GM23248 (cell line): ENCODE measurements at regions not wholly inside any gene's neighbourhood (a gene's known extent, or its start where the extent isn't known, plus 50 kb on each side); places are given as distances from the start of the nearest gene placed in this dataset.

ENCODE experiments used
- DNase-seq: peaks from one replicate; pipeline ENCODE4 v3.0.0-alpha.2; 2015
- H2AFZ ChIP-seq: fragments of 200-600 bp; sonication (generic); 2 replicates; pipeline ENCODE4 v1.6.1; 2016; ENCODE audit warnings: antibody characterized with exemption
- H3F3A ChIP-seq: fragments of 200-600 bp; sonication (generic); 2 replicates; pipeline ENCODE4 v1.6.1; 2016; ENCODE audit warnings: mild to moderate bottlenecking, antibody characterized with exemption, mixed run types; ENCODE audit not compliant: insufficient read depth
- H3K27ac ChIP-seq: fragments of 200-600 bp; sonication (generic); 2 replicates; pipeline ENCODE4 v1.5.1; 2016; ENCODE audit warnings: mild to moderate bottlenecking
- H3K27me3 ChIP-seq: fragments of 200-600 bp; sonication (generic); replicated peaks from 2 replicates; pipeline ENCODE4 v1.6.1; 2016; ENCODE audit warnings: mild to moderate bottlenecking; ENCODE audit not compliant: insufficient read depth
- H3K36me3 ChIP-seq: fragments of 200-600 bp; sonication (generic); 2 replicates; pipeline ENCODE4 v1.6.1; 2016; ENCODE audit warnings: low read depth, mild to moderate bottlenecking
- H3K4me1 ChIP-seq: fragments of 200-600 bp; sonication (generic); 2 replicates; pipeline ENCODE4 v1.6.1; 2016; ENCODE audit warnings: mild to moderate bottlenecking; ENCODE audit not compliant: insufficient read depth
- H3K4me2 ChIP-seq: fragments of 200-600 bp; sonication (generic); one replicate; pipeline ENCODE4 v1.6.1; 2016; ENCODE audit warnings: mild to moderate bottlenecking; ENCODE audit not compliant: unreplicated experiment
- H3K4me3 ChIP-seq: fragments of 200-600 bp; sonication (generic); 2 replicates; pipeline ENCODE4 v1.5.1; 2016; ENCODE audit warnings: mild to moderate bottlenecking
- H3K79me2 ChIP-seq: fragments of 200-600 bp; sonication (generic); 2 replicates; pipeline ENCODE4 v1.6.1; 2016; ENCODE audit warnings: mild to moderate bottlenecking; ENCODE audit not compliant: insufficient read depth
- H3K9ac ChIP-seq: fragments of 200-600 bp; sonication (generic); 2 replicates; pipeline ENCODE4 v1.6.1; 2016; ENCODE audit warnings: mild to moderate bottlenecking
- H3K9me2 ChIP-seq: fragments of 200-600 bp; sonication (generic); 2 replicates; pipeline ENCODE4 v1.6.1; 2016; ENCODE audit warnings: mixed run types, mild to moderate bottlenecking, moderate library complexity; ENCODE audit not compliant: insufficient read depth
- H3K9me3 ChIP-seq: fragments of 200-600 bp; sonication (generic); one replicate; pipeline ENCODE4 v1.6.1; 2017; ENCODE audit warnings: low read depth
- H4K20me1 ChIP-seq: fragments of 200-600 bp; sonication (generic); 2 replicates; pipeline ENCODE4 v1.6.0; 2016; ENCODE audit not compliant: insufficient read depth
- EZH2 ChIP-seq: fragments of 200-600 bp; sonication (generic); IDR thresholded peaks from 2 replicates; pipeline ENCODE4 v1.6.1; 2018; ENCODE audit warnings: antibody characterized with exemption, mild to moderate bottlenecking; ENCODE audit not compliant: insufficient read depth, poor library complexity, severe bottlenecking
- EZH2phosphoT487 ChIP-seq: fragments of 200-600 bp; sonication (generic); IDR thresholded peaks from 2 replicates; pipeline ENCODE4 v1.6.1; 2018; ENCODE audit warnings: antibody characterized with exemption, moderate library complexity, mild to moderate bottlenecking, low read depth; ENCODE audit not compliant: insufficient read depth
- WGBS, 2 experiments: methylation state at CpG; one replicate each; pipeline ENCODE4 v1.1.6; 2015 to 2017; ENCODE audit warnings: low lambda C conversion rate in 2 of 2, low coverage in 1 of 2; ENCODE audit errors: missing lambda C conversion rate in 2 of 2; 5-methylcytosine and 5-hydroxymethylcytosine counted together
- in situ Hi-C: fragments of 300-500 bp; cut with MboI; formaldehyde crosslinking; loops from 2 replicates; pipeline ENCODE4 v1.15.0; 2020

DNA sequence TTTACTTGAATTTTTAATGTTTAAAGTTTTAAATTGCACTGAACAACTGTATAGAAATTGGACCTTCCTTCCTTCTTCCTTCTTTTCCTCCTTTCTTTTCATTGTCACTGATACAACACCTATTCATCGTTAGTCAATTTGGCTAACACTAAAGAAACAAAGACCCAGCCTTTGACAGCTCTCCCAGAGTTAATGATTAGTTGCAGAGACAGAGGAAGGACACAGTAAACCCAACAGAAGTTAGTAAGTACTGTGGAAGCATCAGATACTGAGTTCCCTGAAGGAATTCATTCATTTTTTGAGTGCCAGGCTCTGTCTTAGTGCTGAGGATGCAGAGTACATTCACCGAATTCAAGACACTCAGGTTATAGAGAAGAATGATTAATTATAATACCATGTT lies 77.9 kb upstream of the RAB27B start:
- Histone ChIP-seq H3K79me2 (no peaks in the 10 kb centered on the region), H3K27me3 (no peaks in the 10 kb centered on the region), H3K9me2 (no peaks in the 10 kb centered on the region), H3K36me3 (no peaks in the 10 kb centered on the region), H3K4me1 (0 out of 2 replicates have a peak, but pooled peaks cover 4% of the 10 kb centered on the region), H3K4me3 (no peak overlapping the region), H3K9ac (no peak overlapping the region), H4K20me1 (no peaks in the 10 kb centered on the region), H3K4me2 (no peak overlapping the region), H3K27ac (no peak overlapping the region), H3F3A (no peaks in the 10 kb centered on the region), H2AFZ (no peak overlapping the region), H3K9me3 (no peaks in the 10 kb centered on the region)
- in situ Hi-C loops, result no loop called here
- DNase-seq, result no peak
- TF ChIP-seq EZH2phosphoT487 (no peak), EZH2 (no peak)
- 96% methylated on average over 2 of the region's 2 CpGs for WGBS, 2 experiments

- no peaks in the 10 kb centered on the region for H3K27me3 ChIP-seq
- no peak overlapping the region for H3K4me2 ChIP-seq
- WGBS, 2 experiments, result 89 to 91% methylated on average over 3 of the region's 3 CpGs
- no peaks in the 10 kb centered on the region for H3F3A ChIP-seq
- H4K20me1 ChIP-seq, result no peaks in the 10 kb centered on the region
- H3K27ac ChIP-seq, result no peak overlapping the region
- TF ChIP-seq EZH2phosphoT487, result no peak
- TF ChIP-seq EZH2, result no peak
- H3K4me3 ChIP-seq, result no peak overlapping the region
- no peaks in the 10 kb centered on the region for H3K36me3 ChIP-seq
- no peaks in the 10 kb centered on the region for H3K79me2 ChIP-seq
- in situ Hi-C loops, result no loop called here
- H2AFZ ChIP-seq, result no peak overlapping the region
- no peak overlapping the region for H3K9ac ChIP-seq
- 0 out of 2 replicates have a peak, but pooled peaks cover 4% of the 10 kb centered on the region for H3K4me1 ChIP-seq
- no peaks in the 10 kb centered on the region for H3K9me2 ChIP-seq
- no peak for DNase-seq
- H3K9me3 ChIP-seq, result no peaks in the 10 kb centered on the region
Observed at GRCh38 chr18:54752185-54752584, 76.1 kb upstream of the RAB27B start.

- H3K9me3 ChIP-seq, result no peaks in the 10 kb centered on the region
- no peak overlapping the region for H3K27ac ChIP-seq
- no peaks in the 10 kb centered on the region for H3K27me3 ChIP-seq
- no peak for DNase-seq
- H3K36me3 ChIP-seq, result no peaks in the 10 kb centered on the region
- H3K4me1 ChIP-seq, result peaks cover 5% of the 10 kb centered on the region; the same call in 1 of the 2 replicates
- no peak overlapping the region for H3K4me2 ChIP-seq
- H4K20me1 ChIP-seq, result no peaks in the 10 kb centered on the region
- no peak overlapping the region for H3K9ac ChIP-seq
- H3K4me3 ChIP-seq, result no peak overlapping the region
- H3F3A ChIP-seq, result no peaks in the 10 kb centered on the region
- TF ChIP-seq EZH2 (no peak), EZH2phosphoT487 (no peak)
- no peaks in the 10 kb centered on the region for H3K79me2 ChIP-seq
- H3K9me2 ChIP-seq, result no peaks in the 10 kb centered on the region
- in situ Hi-C loops, result no loop called here
- H2AFZ ChIP-seq, result no peak overlapping the region
Observed at GRCh38 chr18:54755456-54755855, 72.8 kb upstream of the RAB27B start.

- Histone ChIP-seq H4K20me1 (no peaks in the 10 kb centered on the region), H3K9ac (no peak overlapping the region), H3K9me2 (no peaks in the 10 kb centered on the region), H3K27ac (no peak overlapping the region), H3K9me3 (no peaks in the 10 kb centered on the region), H3K27me3 (no peaks in the 10 kb centered on the region), H3K79me2 (no peaks in the 10 kb centered on the region), H2AFZ (no peak overlapping the region), H3F3A (peaks cover 8% of the 10 kb centered on the region; the same call in 1 of the 2 replicates), H3K4me1 (peaks cover 13% of the 10 kb centered on the region), H3K36me3 (no peaks in the 10 kb centered on the region), H3K4me3 (no peak overlapping the region), H3K4me2 (no peak overlapping the region)
- in situ Hi-C loops, result no loop called here
- 77 to 82% methylated on average over 5 of the region's 5 CpGs for WGBS, 2 experiments
- TF ChIP-seq EZH2, result no peak
- no peak for TF ChIP-seq EZH2phosphoT487
- DNase-seq, result no peak
Observed at GRCh38 chr18:54762386-54762785, 65.9 kb upstream of the RAB27B start.

GRCh38 chr18:54764786-54765185 lies 63.5 kb upstream of the RAB27B start:
- H3K9me3 ChIP-seq, result no peaks in the 10 kb centered on the region
- no peaks in the 10 kb centered on the region for H3K79me2 ChIP-seq
- WGBS, 2 experiments, result 75 to 82% methylated on average over 3 of the region's 3 CpGs
- no peaks in the 10 kb centered on the region for H3K9me2 ChIP-seq
- no peak overlapping the region for H3K4me3 ChIP-seq
- H3K36me3 ChIP-seq, result no peaks in the 10 kb centered on the region
- H4K20me1 ChIP-seq, result no peaks in the 10 kb centered on the region
- H3F3A ChIP-seq, result peaks cover 8% of the 10 kb centered on the region; the same call in 1 of the 2 replicates
- no peak overlapping the region for H3K9ac ChIP-seq
- no peak for TF ChIP-seq EZH2phosphoT487
- TF ChIP-seq EZH2, result no peak
- DNase-seq, result no peak
- no peaks in the 10 kb centered on the region for H3K27me3 ChIP-seq
- no peak overlapping the region for H2AFZ ChIP-seq
- no peak overlapping the region for H3K27ac ChIP-seq
- peaks cover 7% of the 10 kb centered on the region; the same call in 1 of the 2 replicates for H3K4me1 ChIP-seq
- H3K4me2 ChIP-seq, result no peak overlapping the region
- in situ Hi-C loops, result no loop called here
